Smooth muscle cell (in vitro differentiated cells): ENCODE measurements at regions not wholly inside any gene's neighbourhood (a gene's known extent, or its start where the extent isn't known, plus 50 kb on each side); places are given as distances from the start of the nearest gene placed in this dataset.

Experiments
- DNase-seq: peaks from one replicate; lab custom pipeline; 2025; ENCODE audit not compliant: unreplicated experiment; lab: John Stamatoyannopoulos, UW
- H2AFZ ChIP-seq: fragments of 200-600 bp; sonication (generic); 2 replicates; pipeline ENCODE4 v1.6.0; 2016; ENCODE audit warnings: antibody characterized with exemption, low read depth, mild to moderate bottlenecking
- H3F3A ChIP-seq: fragments of 200-600 bp; sonication (generic); 2 replicates; pipeline ENCODE4 v1.6.0; 2017; ENCODE audit warnings: antibody characterized with exemption, low read depth
- H3K27ac ChIP-seq: fragments of 200-600 bp; sonication (generic); 2 replicates; pipeline ENCODE4 v1.5.1; 2016; ENCODE audit warnings: low read depth, mild to moderate bottlenecking
- H3K27me3 ChIP-seq: fragments of 200-600 bp; sonication (generic); 2 replicates; pipeline ENCODE4 v1.6.1; 2016; ENCODE audit warnings: low read depth, mild to moderate bottlenecking
- H3K36me3 ChIP-seq: fragments of 200-600 bp; sonication (generic); 2 replicates; pipeline ENCODE4 v1.5.1; 2016; ENCODE audit warnings: low read depth
- H3K4me1 ChIP-seq: fragments of 200-600 bp; sonication (generic); 2 replicates; pipeline ENCODE4 v1.5.1; 2016; ENCODE audit warnings: low read depth
- H3K4me2 ChIP-seq: fragments of 200-600 bp; sonication (generic); 2 replicates; pipeline ENCODE4 v1.6.0; 2016; ENCODE audit warnings: mild to moderate bottlenecking
- H3K4me3 ChIP-seq: fragments of 200-600 bp; sonication (generic); 2 replicates; pipeline ENCODE4 v1.5.1; 2016; ENCODE audit warnings: mild to moderate bottlenecking
- H3K79me2 ChIP-seq: fragments of 200-600 bp; sonication (generic); 2 replicates; pipeline ENCODE4 v1.6.0; 2016; ENCODE audit warnings: low read depth, mild to moderate bottlenecking
- H3K9ac ChIP-seq: fragments of 200-600 bp; sonication (generic); 2 replicates; pipeline ENCODE4 v1.6.0; 2016; ENCODE audit warnings: low read depth
- H3K9me3 ChIP-seq: fragments of 200-600 bp; sonication (generic); replicated peaks from 2 replicates; pipeline ENCODE4 v1.5.1; 2016; ENCODE audit warnings: low read depth
- H4K20me1 ChIP-seq: fragments of 200-600 bp; sonication (generic); 2 replicates; pipeline ENCODE4 v1.6.0; 2016; ENCODE audit warnings: low read depth
- CTCF ChIP-seq: fragments of 200-600 bp; sonication (generic); IDR thresholded peaks from 2 replicates; pipeline ENCODE4 v1.5.1; 2017; ENCODE audit warnings: borderline replicate concordance, mild to moderate bottlenecking, antibody characterized with exemption; ENCODE audit not compliant: insufficient read depth, poor library complexity, severe bottlenecking
- WGBS: methylation state at CpG from one replicate; pipeline ENCODE4 v1.1.7; 2016; ENCODE audit warnings: low lambda C conversion rate; 5-methylcytosine and 5-hydroxymethylcytosine counted together

- no peak overlapping the region for H3K4me2 ChIP-seq
- no peaks in the 10 kb centered on the region for H3F3A ChIP-seq
- no peaks in the 10 kb centered on the region for H3K9me3 ChIP-seq
- peaks cover 12% of the 10 kb centered on the region for H3K4me1 ChIP-seq
- no peak for TF ChIP-seq CTCF
- no peak overlapping the region for H2AFZ ChIP-seq
- WGBS, result 93% methylated on average over 15 of the region's 15 CpGs
- H3K79me2 ChIP-seq, result no peaks in the 10 kb centered on the region
- peaks cover 9% of the 10 kb centered on the region for H3K27me3 ChIP-seq
- H3K4me3 ChIP-seq, result no peak overlapping the region
- no peaks in the 10 kb centered on the region for H4K20me1 ChIP-seq
- H3K9ac ChIP-seq, result no peak overlapping the region
- H3K36me3 ChIP-seq, result no peaks in the 10 kb centered on the region
- H3K27ac ChIP-seq, result no peak overlapping the region
- no peak for DNase-seq
These were observed 267.1 kb downstream of the C16orf95 start for GRCh38 chr16:87050142-87050541.

GRCh38 chr16:87051526-87052320 is 265.5 kb downstream of the C16orf95 start:
- TF ChIP-seq CTCF, result no peak
- Histone ChIP-seq H3K9me3 (no peaks in the 10 kb centered on the region), H3K36me3 (no peaks in the 10 kb centered on the region), H3K4me1 (peaks cover 11% of the 10 kb centered on the region), H3K4me3 (no peak overlapping the region), H3F3A (no peaks in the 10 kb centered on the region), H3K79me2 (no peaks in the 10 kb centered on the region), H3K4me2 (no peak overlapping the region), H3K9ac (no peak overlapping the region), H3K27me3 (peaks cover 9% of the 10 kb centered on the region), H2AFZ (no peak overlapping the region), H3K27ac (no peak overlapping the region), H4K20me1 (no peaks in the 10 kb centered on the region)
- no peak for DNase-seq
- WGBS, result 86% methylated on average over 18 of the region's 18 CpGs

- WGBS, result 74% methylated on average over 6 of the region's 6 CpGs
- no peak for DNase-seq
- H3K4me2 ChIP-seq, result no peak overlapping the region
These were observed 264.7 kb downstream of the C16orf95 start for GRCh38 chr16:87052506-87052905.

More at GRCh38 chr16:87052506-87052905, 264.7 kb downstream of the C16orf95 start:
- H3K27me3 ChIP-seq, result peaks cover 9% of the 10 kb centered on the region
- H3K36me3 ChIP-seq, result no peaks in the 10 kb centered on the region
- no peak overlapping the region for H2AFZ ChIP-seq
- H3K9ac ChIP-seq, result no peak overlapping the region
- H4K20me1 ChIP-seq, result no peaks in the 10 kb centered on the region
- H3K9me3 ChIP-seq, result no peaks in the 10 kb centered on the region
- peaks cover 3% of the 10 kb centered on the region for H3K4me1 ChIP-seq
- TF ChIP-seq CTCF, result no peak
- H3K4me3 ChIP-seq, result no peak overlapping the region
- H3K79me2 ChIP-seq, result no peaks in the 10 kb centered on the region
- no peaks in the 10 kb centered on the region for H3F3A ChIP-seq
- H3K27ac ChIP-seq, result no peak overlapping the region
